ENCODE measurements at regions not wholly inside any gene's neighbourhood (a gene's known extent, or its start where the extent isn't known, plus 50 kb on each side); places are given as distances from the start of the nearest gene placed in this dataset.

DNA sequence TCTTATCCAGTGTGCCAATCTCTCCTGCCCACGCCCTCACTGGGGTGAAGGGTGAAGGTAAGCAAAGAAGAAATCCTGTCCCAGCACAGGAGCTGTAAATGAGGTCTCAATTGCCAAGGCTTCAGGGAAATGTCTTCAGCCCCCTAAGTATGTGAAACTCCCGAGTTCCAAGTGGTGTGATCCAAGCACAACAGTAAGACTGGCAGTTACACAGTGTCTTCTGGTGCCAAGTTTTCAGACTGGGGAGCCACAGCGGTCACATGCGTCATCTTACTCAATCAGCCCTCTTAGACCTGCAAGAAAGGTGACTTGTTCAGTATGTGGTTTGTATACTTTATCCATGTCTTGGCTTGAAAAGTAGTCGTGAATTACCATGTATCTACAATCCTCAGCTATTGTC, 55.0 kb upstream of the SPRED2 start:
- TF ChIP-seq EZH2 (optimal IDR thresholded peaks at IDR 0.05; ENCODE audit: low read depth, low read length), result no peak
- TF ChIP-seq, protein P1, sequence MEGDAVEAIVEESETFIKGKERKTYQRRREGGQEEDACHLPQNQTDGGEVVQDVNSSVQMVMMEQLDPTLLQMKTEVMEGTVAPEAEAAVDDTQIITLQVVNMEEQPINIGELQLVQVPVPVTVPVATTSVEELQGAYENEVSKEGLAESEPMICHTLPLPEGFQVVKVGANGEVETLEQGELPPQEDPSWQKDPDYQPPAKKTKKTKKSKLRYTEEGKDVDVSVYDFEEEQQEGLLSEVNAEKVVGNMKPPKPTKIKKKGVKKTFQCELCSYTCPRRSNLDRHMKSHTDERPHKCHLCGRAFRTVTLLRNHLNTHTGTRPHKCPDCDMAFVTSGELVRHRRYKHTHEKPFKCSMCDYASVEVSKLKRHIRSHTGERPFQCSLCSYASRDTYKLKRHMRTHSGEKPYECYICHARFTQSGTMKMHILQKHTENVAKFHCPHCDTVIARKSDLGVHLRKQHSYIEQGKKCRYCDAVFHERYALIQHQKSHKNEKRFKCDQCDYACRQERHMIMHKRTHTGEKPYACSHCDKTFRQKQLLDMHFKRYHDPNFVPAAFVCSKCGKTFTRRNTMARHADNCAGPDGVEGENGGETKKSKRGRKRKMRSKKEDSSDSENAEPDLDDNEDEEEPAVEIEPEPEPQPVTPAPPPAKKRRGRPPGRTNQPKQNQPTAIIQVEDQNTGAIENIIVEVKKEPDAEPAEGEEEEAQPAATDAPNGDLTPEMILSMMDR (IDR thresholded peaks at IDR 0.05; ENCODE audit: low read length), result no peak
- no peak for TF ChIP-seq EZH2phosphoT487 (IDR thresholded peaks at IDR 0.05; ENCODE audit: low read length)
- H3K27me3 ChIP-seq (replicated peaks; ENCODE audit: insufficient read depth, low read length), result no peaks in the 10 kb centered on the region
- no peaks in the 10 kb centered on the region for H4K20me1 ChIP-seq (ENCODE audit: insufficient read depth, low read length)
- H2AFZ ChIP-seq (ENCODE audit: low read length), result no peak overlapping the region
- H3K9me3 ChIP-seq (replicated peaks; ENCODE audit: insufficient read depth, low read length), result no peaks in the 10 kb centered on the region
- H3K27ac ChIP-seq (ENCODE audit: low read length), result no peak overlapping the region
- H3K4me2 ChIP-seq (ENCODE audit: low read depth, low read length), result no peak overlapping the region
- H3F3A ChIP-seq (ENCODE audit: insufficient read depth, low read length), result no peaks in the 10 kb centered on the region
- no peaks in the 10 kb centered on the region for H3K36me3 ChIP-seq (replicated peaks; ENCODE audit: insufficient read depth, low read length)
- H3K9me2 ChIP-seq (replicated peaks; ENCODE audit: insufficient read depth, low read length), result no peaks in the 10 kb centered on the region
- no peak overlapping the region for H3K4me3 ChIP-seq (ENCODE audit: low read length)
- no peaks in the 10 kb centered on the region for H3K4me1 ChIP-seq (ENCODE audit: low read length)
- no peak for DNase-seq
- no peaks in the 10 kb centered on the region for H3K79me2 ChIP-seq (ENCODE audit: low read length)
- H3K9ac ChIP-seq (ENCODE audit: low read length), result no peak overlapping the region

DNA sequence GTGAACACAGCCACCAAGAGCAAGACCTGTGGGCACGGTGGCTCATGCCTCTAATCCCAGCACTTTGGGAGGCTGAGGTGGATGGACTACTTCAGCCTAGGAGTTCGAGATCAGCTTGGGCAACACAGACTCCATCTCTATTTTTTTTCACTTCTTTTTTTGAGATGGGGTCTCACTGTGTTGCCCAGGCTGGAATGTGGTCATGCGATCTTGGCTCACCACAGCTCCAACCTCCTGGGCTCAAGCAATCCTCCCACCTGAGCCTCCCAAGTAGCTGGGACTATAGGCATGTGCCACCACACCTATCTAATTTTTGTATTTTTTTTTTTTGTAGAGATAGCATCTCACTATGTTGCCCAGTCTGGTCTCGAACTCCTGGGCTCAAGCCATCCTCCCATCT, 54.4 kb upstream of the SPRED2 start:
- Histone ChIP-seq H3K27ac (ENCODE audit: low read length) (no peak overlapping the region), H2AFZ (ENCODE audit: low read length) (no peak overlapping the region), H4K20me1 (ENCODE audit: insufficient read depth, low read length) (no peaks in the 10 kb centered on the region), H3K27me3 (replicated peaks; ENCODE audit: insufficient read depth, low read length) (no peaks in the 10 kb centered on the region), H3K4me2 (ENCODE audit: low read depth, low read length) (no peak overlapping the region), H3F3A (ENCODE audit: insufficient read depth, low read length) (no peaks in the 10 kb centered on the region), H3K36me3 (replicated peaks; ENCODE audit: insufficient read depth, low read length) (no peaks in the 10 kb centered on the region), H3K9me3 (replicated peaks; ENCODE audit: insufficient read depth, low read length) (no peaks in the 10 kb centered on the region), H3K9ac (ENCODE audit: low read length) (no peak overlapping the region), H3K79me2 (ENCODE audit: low read length) (no peaks in the 10 kb centered on the region), H3K9me2 (replicated peaks; ENCODE audit: insufficient read depth, low read length) (no peaks in the 10 kb centered on the region), H3K4me1 (ENCODE audit: low read length) (no peaks in the 10 kb centered on the region), H3K4me3 (ENCODE audit: low read length) (no peak overlapping the region)
- no peak for DNase-seq
- TF ChIP-seq, protein P1 (IDR thresholded peaks at IDR 0.05; ENCODE audit: low read length), result no peak
- TF ChIP-seq EZH2 (optimal IDR thresholded peaks at IDR 0.05; ENCODE audit: low read depth, low read length), result no peak
- TF ChIP-seq EZH2phosphoT487 (IDR thresholded peaks at IDR 0.05; ENCODE audit: low read length), result no peak

DNA sequence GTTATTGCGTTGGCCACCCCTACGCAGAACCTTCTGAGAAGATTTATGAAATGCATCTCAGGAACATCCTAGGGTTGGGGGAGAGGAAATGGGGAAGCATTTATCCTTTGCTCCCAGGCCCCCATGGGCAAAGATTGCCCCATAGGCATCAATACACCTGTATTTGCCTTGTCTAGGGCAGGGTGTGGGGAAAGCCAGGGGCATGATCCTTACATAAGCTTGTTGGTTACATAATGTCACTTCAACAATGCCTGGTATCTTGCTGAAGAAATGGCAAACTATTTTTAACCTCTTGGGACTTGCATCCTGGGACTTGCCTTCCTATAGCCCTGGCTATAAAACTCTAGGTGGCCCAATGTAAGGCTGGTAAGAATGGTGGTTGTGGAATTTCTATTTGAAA, 53.9 kb upstream of the SPRED2 start:
- H3K27me3 ChIP-seq (replicated peaks; ENCODE audit: insufficient read depth, low read length), result no peaks in the 10 kb centered on the region
- no peaks in the 10 kb centered on the region for H3F3A ChIP-seq (ENCODE audit: insufficient read depth, low read length)
- DNase-seq, result no peak
- no peaks in the 10 kb centered on the region for H4K20me1 ChIP-seq (ENCODE audit: insufficient read depth, low read length)
- H3K9ac ChIP-seq (ENCODE audit: low read length), result no peak overlapping the region
- no peaks in the 10 kb centered on the region for H3K4me1 ChIP-seq (ENCODE audit: low read length)
- no peaks in the 10 kb centered on the region for H3K9me2 ChIP-seq (replicated peaks; ENCODE audit: insufficient read depth, low read length)
- no peak overlapping the region for H2AFZ ChIP-seq (ENCODE audit: low read length)
- no peak overlapping the region for H3K4me3 ChIP-seq (ENCODE audit: low read length)
- no peak for TF ChIP-seq EZH2 (optimal IDR thresholded peaks at IDR 0.05; ENCODE audit: low read depth, low read length)
- TF ChIP-seq EZH2phosphoT487 (IDR thresholded peaks at IDR 0.05; ENCODE audit: low read length), result no peak
- TF ChIP-seq, protein P1 (IDR thresholded peaks at IDR 0.05; ENCODE audit: low read length), result no peak
- H3K79me2 ChIP-seq (ENCODE audit: low read length), result no peaks in the 10 kb centered on the region
- no peak overlapping the region for H3K4me2 ChIP-seq (ENCODE audit: low read depth, low read length)
- H3K9me3 ChIP-seq (replicated peaks; ENCODE audit: insufficient read depth, low read length), result no peaks in the 10 kb centered on the region
- H3K36me3 ChIP-seq (replicated peaks; ENCODE audit: insufficient read depth, low read length), result no peaks in the 10 kb centered on the region
- no peak overlapping the region for H3K27ac ChIP-seq (ENCODE audit: low read length)
